Upper lobe of right lung (tissue), 1 donor: ENCODE measurements at regions not wholly inside any gene's neighbourhood (a gene's known extent, or its start where the extent isn't known, plus 50 kb on each side); places are given as distances from the start of the nearest gene placed in this dataset.
"Not testable (repeated sequence)": the region's sequence is repeated elsewhere in the genome, so short reads cannot be mapped to it uniquely, and the experiment has no call there.

ENCODE experiments used
- ATAC-seq: fragments of 200-7000 bp; cut with Tn5 transposase; one replicate; pipeline ENCODE4 v1.9.1; 2020; ENCODE audit warnings: mild to moderate bottlenecking, moderate library complexity
- DNase-seq: peaks from one replicate; pipeline ENCODE4 v3.0.0-alpha.2; 2020
- H3K27ac ChIP-seq: fragments of 200-600 bp; one replicate; pipeline ENCODE4 v1.8.0; 2022
- H3K27me3 ChIP-seq: fragments of 200-600 bp; one replicate; pipeline ENCODE4 v1.8.0; 2022; ENCODE audit warnings: mild to moderate bottlenecking
- H3K36me3 ChIP-seq: fragments of 200-600 bp; one replicate; pipeline ENCODE4 v1.8.0; 2022
- H3K4me1 ChIP-seq: fragments of 200-600 bp; one replicate; pipeline ENCODE4 v1.8.0; 2022
- H3K4me3 ChIP-seq: fragments of 200-600 bp; one replicate; pipeline ENCODE4 v1.8.0; 2022; ENCODE audit warnings: mild to moderate bottlenecking
- H3K9me3 ChIP-seq: fragments of 200-600 bp; one replicate; pipeline ENCODE4 v1.8.0; 2022
- intact Hi-C: fragments of 100-400 bp; cut with DNase I; formaldehyde crosslinking; loops from one replicate; pipeline ENCODE4 v1.11.0; 2022
- TF ChIP-seq, protein P1 (sequence below): fragments of 200-600 bp; IDR thresholded peaks from one replicate; pipeline ENCODE4 v1.8.0; 2022; ENCODE audit warnings: antibody characterized with exemption
- donor health status: DM: no; HTN: yes; CAD: no; lungs with severe emphysema.

DNA sequence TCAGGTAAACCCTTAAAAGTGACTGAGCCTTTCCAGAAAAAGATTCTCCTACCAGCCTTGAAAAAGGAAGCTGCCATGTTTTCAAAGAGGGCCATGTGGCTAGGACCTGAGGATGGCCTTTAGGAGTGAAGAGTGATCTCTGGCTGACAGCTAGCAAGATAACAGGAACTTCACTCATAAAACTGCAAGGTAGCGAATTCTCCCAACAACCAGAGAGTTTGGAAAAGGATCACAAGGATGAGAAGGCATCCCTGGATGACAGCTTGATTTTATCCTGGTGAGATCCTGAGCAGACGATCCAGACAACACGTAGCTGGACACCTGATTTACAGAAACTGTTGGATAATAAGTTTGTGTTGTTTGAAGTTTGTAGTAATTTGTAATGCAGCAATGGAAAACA is 115.6 kb upstream of the FBXO33 start:
- Histone ChIP-seq H3K27ac (no peak overlapping the region), H3K4me3 (no peak overlapping the region), H3K9me3 (peaks cover 4% of the 10 kb centered on the region), H3K36me3 (no peaks in the 10 kb centered on the region), H3K4me1 (no peaks in the 10 kb centered on the region), H3K27me3 (no peaks in the 10 kb centered on the region)
- TF ChIP-seq, protein P1, sequence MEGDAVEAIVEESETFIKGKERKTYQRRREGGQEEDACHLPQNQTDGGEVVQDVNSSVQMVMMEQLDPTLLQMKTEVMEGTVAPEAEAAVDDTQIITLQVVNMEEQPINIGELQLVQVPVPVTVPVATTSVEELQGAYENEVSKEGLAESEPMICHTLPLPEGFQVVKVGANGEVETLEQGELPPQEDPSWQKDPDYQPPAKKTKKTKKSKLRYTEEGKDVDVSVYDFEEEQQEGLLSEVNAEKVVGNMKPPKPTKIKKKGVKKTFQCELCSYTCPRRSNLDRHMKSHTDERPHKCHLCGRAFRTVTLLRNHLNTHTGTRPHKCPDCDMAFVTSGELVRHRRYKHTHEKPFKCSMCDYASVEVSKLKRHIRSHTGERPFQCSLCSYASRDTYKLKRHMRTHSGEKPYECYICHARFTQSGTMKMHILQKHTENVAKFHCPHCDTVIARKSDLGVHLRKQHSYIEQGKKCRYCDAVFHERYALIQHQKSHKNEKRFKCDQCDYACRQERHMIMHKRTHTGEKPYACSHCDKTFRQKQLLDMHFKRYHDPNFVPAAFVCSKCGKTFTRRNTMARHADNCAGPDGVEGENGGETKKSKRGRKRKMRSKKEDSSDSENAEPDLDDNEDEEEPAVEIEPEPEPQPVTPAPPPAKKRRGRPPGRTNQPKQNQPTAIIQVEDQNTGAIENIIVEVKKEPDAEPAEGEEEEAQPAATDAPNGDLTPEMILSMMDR, result no peak
- ATAC-seq, result no peak
- no peak for DNase-seq
- intact Hi-C loops, result no loop called here

DNA sequence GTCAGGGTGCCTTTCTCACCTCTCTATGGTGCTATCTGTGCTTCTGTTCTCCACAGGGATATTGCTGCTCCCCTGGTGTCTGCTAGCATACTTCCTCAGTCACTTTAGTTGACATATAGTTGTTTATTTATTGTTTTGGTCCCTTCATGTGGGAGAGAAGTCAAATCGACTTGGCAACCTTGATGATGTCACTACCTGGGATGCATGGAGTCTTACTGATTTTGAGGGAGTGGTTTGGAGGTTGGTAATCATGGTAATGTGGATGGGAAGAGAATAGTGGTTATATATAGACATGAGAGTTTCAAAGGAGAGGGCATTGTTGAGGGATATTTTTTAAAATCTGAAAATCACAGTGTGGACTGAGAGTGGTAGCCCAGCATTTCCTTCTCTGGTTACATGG is 73.6 kb upstream of the FBXO33 start:
- Histone ChIP-seq H3K27ac (no peak overlapping the region), H3K4me1 (no peaks in the 10 kb centered on the region), H3K4me3 (no peak overlapping the region), H3K27me3 (no peaks in the 10 kb centered on the region), H3K36me3 (no peaks in the 10 kb centered on the region), H3K9me3 (peaks cover 6% of the 10 kb centered on the region)
- DNase-seq (no peak), ATAC-seq (no peak)
- intact Hi-C loops, result no loop called here
- TF ChIP-seq, protein P1, result no peak

DNA sequence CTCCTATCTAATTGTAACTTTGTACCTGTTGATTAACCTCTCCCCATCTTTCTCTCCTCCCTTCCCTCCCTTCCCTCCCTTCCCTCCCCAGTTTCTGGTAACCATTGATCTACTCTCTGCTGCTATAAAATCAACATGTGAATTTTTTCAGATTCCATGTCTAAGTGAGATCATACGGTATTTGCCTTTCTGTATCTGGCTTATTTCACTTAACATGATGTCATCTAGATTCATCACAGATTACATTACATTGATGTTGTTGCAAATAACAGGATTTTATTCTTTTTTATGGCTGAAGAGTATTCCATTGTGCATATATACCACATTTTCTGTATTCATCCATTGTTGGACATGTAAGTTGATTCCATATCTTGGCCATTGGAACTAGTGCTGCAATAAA is 68.0 kb upstream of the FBXO33 start:
- no peaks in the 10 kb centered on the region for H3K9me3 ChIP-seq
- no peaks in the 10 kb centered on the region for H3K27me3 ChIP-seq
- no peak for DNase-seq
- no peaks in the 10 kb centered on the region for H3K4me1 ChIP-seq
- no peak overlapping the region for H3K27ac ChIP-seq
- intact Hi-C loops, result no loop called here
- no peaks in the 10 kb centered on the region for H3K36me3 ChIP-seq
- ATAC-seq, result no peak
- TF ChIP-seq, protein P1, result no peak
- no peak overlapping the region for H3K4me3 ChIP-seq

DNA sequence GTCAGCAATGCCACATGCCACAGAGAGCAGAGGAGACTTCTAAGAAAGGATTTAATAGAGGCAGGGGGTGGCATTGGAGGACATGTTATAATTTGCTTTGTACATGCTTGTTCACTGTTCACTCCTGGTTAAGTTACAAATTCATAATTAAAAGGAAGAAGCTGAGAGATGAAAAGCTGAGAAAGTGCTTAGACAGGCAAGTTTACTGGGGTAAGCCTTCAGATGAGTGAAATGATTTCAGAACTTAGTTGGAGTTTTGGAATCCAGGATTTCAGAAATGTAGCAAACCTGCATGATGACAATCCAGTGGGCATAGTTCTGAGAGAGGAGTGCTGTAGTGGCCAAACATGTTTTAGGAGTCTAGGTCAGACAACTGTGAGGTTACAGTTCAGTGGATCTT is 67.3 kb upstream of the FBXO33 start:
- ATAC-seq (no peak), DNase-seq (no peak)
- intact Hi-C loops, result no loop called here
- TF ChIP-seq, protein P1, result no peak
- H3K4me1 ChIP-seq, result no peaks in the 10 kb centered on the region
- H3K27me3 ChIP-seq, result no peaks in the 10 kb centered on the region
- H3K36me3 ChIP-seq, result no peaks in the 10 kb centered on the region
- no peak overlapping the region for H3K4me3 ChIP-seq
- H3K9me3 ChIP-seq, result no peaks in the 10 kb centered on the region
- H3K27ac ChIP-seq, result no peak overlapping the region

DNA sequence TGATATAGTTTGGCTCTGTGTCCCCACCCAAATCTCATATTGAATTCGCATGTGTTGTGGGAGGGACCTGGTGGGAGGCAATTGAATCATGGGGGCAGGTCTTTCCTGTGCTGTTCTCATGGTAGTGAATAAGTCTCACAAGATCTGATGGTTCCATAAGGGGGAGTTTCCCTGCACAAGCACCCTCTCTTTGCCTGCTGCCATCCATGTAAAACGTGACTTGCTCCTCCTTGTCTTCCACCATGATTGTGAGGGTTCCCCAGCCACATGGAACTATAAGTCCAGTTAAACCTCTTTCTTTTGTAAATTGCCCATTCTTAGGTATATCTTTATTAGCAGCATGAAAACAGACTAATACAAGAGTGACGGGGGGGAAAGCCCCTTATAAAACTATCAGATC is 65.4 kb upstream of the FBXO33 start:
- H3K4me3 ChIP-seq, DNase-seq, H3K27me3 ChIP-seq, H3K4me1 ChIP-seq, H3K36me3 ChIP-seq, H3K27ac ChIP-seq, ATAC-seq, intact Hi-C loops, H3K9me3 ChIP-seq: not testable (repeated sequence)

DNA sequence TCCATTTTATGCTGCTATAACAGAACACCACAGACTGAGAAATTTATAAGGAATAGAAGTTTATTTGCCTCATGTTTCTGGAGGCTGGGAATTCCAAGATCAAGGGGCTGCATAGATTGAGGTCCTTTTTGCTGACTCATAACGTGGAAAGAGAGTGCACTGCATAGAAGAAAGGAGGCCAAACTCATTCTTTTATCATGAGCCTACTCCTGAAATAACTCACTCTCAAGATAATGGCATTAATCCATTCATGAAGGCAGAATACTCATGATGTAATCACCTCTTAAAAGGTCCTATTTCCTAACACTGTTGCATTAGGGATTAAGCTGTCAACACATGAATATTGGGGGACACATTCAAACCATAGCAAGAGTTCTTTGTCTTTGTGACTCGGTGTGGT is 60.0 kb upstream of the FBXO33 start:
- intact Hi-C loops, result no loop called here
- Histone ChIP-seq H3K27me3 (no peaks in the 10 kb centered on the region), H3K9me3 (no peaks in the 10 kb centered on the region), H3K27ac (no peak overlapping the region), H3K36me3 (no peaks in the 10 kb centered on the region), H3K4me3 (no peak overlapping the region), H3K4me1 (no peaks in the 10 kb centered on the region)
- ATAC-seq (no peak), DNase-seq (no peak)
- TF ChIP-seq, protein P1, result no peak
